IMR-90 (cell line): ENCODE measurements at regions not wholly inside any gene's neighbourhood (a gene's known extent, or its start where the extent isn't known, plus 50 kb on each side); places are given as distances from the start of the nearest gene placed in this dataset.

Experiments used
- CEBPB ChIP-seq: IDR thresholded peaks from 2 replicates; pipeline ENCODE4 v1.6.1; 2012; ENCODE audit warnings: low read depth, low read length, improper control_type of control experiment
- ELK1 ChIP-seq: fragments of 150-350 bp; IDR thresholded peaks from 2 replicates; pipeline ENCODE4 v1.6.1; 2016; ENCODE audit warnings: low read depth, mild to moderate bottlenecking, low read length, moderate library complexity, borderline replicate concordance
- FOS ChIP-seq: fragments of 150-350 bp; IDR thresholded peaks from 2 replicates; pipeline ENCODE4 v1.6.1; 2016; ENCODE audit warnings: low read depth, low read length
- MAFK ChIP-seq: IDR thresholded peaks from 2 replicates; pipeline ENCODE4 v1.6.1; 2012; ENCODE audit warnings: low read depth, low read length, improper control_type of control experiment
- MAZ ChIP-seq: IDR thresholded peaks from 2 replicates; pipeline ENCODE4 v1.6.1; 2012; ENCODE audit warnings: low read depth, mild to moderate bottlenecking, low read length, improper control_type of control experiment, moderate library complexity, borderline replicate concordance
- MXI1 ChIP-seq: IDR thresholded peaks from 2 replicates; pipeline ENCODE4 v1.6.1; 2012; ENCODE audit warnings: low read depth, mild to moderate bottlenecking, low read length, moderate library complexity, borderline replicate concordance
- POLR2A ChIP-seq: IDR thresholded peaks from 2 replicates; pipeline ENCODE4 v1.6.1; 2012; ENCODE audit warnings: mild to moderate bottlenecking, low read depth, low read length
- RAD21 ChIP-seq: IDR thresholded peaks from 2 replicates; pipeline ENCODE4 v1.6.1; 2012; ENCODE audit warnings: low read length, improper control_type of control experiment
- RCOR1 ChIP-seq: IDR thresholded peaks from 2 replicates; pipeline ENCODE4 v1.6.1; 2012; ENCODE audit warnings: mild to moderate bottlenecking, low read length, improper control_type of control experiment; ENCODE audit not compliant: insufficient replicate concordance
- RFX5 ChIP-seq: IDR thresholded peaks from 2 replicates; pipeline ENCODE4 v1.8.0; 2012; ENCODE audit warnings: low read depth, mild to moderate bottlenecking, low read length, moderate library complexity
- SMC3 ChIP-seq: fragments of 150-350 bp; IDR thresholded peaks from 2 replicates; pipeline ENCODE4 v1.6.1; 2016; ENCODE audit warnings: low read depth, mild to moderate bottlenecking, antibody characterized with exemption, low read length, moderate library complexity
- TF ChIP-seq, protein P1 (sequence below): conservative IDR thresholded peaks from 2 replicates; pipeline ENCODE4 v1.5.1; 2012; ENCODE audit warnings: mild to moderate bottlenecking, low read depth, low read length, improper control_type of control experiment
- TF ChIP-seq, protein P2 (sequence below): fragments of 150-350 bp; IDR thresholded peaks from 2 replicates; pipeline ENCODE4 v1.6.1; 2017; ENCODE audit warnings: mild to moderate bottlenecking, antibody characterized with exemption, low read length, low read depth

GRCh38 chr15:31193291-31193690 lies 91.8 kb upstream of the TRPM1 start:
- TF ChIP-seq, protein P1, sequence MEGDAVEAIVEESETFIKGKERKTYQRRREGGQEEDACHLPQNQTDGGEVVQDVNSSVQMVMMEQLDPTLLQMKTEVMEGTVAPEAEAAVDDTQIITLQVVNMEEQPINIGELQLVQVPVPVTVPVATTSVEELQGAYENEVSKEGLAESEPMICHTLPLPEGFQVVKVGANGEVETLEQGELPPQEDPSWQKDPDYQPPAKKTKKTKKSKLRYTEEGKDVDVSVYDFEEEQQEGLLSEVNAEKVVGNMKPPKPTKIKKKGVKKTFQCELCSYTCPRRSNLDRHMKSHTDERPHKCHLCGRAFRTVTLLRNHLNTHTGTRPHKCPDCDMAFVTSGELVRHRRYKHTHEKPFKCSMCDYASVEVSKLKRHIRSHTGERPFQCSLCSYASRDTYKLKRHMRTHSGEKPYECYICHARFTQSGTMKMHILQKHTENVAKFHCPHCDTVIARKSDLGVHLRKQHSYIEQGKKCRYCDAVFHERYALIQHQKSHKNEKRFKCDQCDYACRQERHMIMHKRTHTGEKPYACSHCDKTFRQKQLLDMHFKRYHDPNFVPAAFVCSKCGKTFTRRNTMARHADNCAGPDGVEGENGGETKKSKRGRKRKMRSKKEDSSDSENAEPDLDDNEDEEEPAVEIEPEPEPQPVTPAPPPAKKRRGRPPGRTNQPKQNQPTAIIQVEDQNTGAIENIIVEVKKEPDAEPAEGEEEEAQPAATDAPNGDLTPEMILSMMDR = no peak
- TF ChIP-seq RAD21 (no peak), POLR2A (no peak), CEBPB (no peak), MAFK (no peak), ELK1 (no peak), MAZ (no peak), RFX5 (no peak), MXI1 (no peak), RCOR1 (no peak), FOS (no peak), SMC3 (no peak)
- TF ChIP-seq, protein P2, sequence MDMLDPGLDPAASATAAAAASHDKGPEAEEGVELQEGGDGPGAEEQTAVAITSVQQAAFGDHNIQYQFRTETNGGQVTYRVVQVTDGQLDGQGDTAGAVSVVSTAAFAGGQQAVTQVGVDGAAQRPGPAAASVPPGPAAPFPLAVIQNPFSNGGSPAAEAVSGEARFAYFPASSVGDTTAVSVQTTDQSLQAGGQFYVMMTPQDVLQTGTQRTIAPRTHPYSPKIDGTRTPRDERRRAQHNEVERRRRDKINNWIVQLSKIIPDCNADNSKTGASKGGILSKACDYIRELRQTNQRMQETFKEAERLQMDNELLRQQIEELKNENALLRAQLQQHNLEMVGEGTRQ = no peak
